ENCODE measurements at regions not wholly inside any gene's neighbourhood (a gene's known extent, or its start where the extent isn't known, plus 50 kb on each side); places are given as distances from the start of the nearest gene placed in this dataset.

DNA sequence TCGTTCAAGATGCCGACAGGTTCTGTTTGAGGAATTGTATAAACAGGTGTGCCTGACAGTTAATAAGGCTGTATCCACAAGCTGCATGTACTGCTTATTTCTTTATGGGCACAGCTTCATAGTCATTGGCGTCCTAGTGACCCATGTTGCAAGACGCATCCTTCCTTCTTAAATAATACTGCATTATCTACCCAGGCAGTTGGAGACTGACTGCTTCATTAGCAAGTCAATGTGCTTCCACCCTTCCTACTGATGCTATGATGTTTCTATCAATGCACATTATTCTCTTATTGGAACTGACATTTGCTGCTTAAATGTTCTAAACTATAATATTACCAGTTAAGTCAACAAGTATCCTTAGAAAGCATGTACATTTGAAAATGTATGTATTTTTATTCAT is 950.0 kb upstream of the MIR17HG start:
- no peak for TF ChIP-seq CTCF (IDR thresholded peaks at IDR 0.05)
- H3K27me3 ChIP-seq = no peaks in the 10 kb centered on the region
- DNase-seq (ENCODE audit: low spot score) = no peak
- no peak overlapping the region for H3K4me3 ChIP-seq
- peaks cover 0 to 13% of the 10 kb centered on the region in 2 donors for H3K9me3 ChIP-seq
- no peaks in the 10 kb centered on the region for H3K4me1 ChIP-seq
- no peak overlapping the region for H3K27ac ChIP-seq
- H3K36me3 ChIP-seq = no peaks in the 10 kb centered on the region

DNA sequence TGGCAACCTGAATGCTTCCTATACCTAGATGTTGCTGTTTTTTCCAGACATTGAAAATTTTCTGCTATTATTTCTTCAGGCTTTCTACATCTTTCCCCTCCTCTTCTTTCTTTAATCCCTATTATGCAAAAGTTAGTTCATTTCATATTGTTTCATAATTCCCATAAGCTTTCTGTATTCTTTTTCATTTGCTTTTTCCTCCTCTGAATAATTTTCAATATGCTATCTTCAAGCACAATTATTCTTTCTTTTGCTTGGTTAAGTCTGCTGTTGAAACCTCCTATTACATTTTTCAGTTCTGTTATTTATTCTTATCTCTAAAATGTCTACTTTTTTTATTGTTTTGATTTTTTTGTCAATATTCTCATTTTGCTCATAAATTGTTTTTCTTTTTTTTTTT is 947.1 kb upstream of the MIR17HG start:
- no peak overlapping the region for H3K27ac ChIP-seq
- H3K27me3 ChIP-seq = no peaks in the 10 kb centered on the region
- H3K4me3 ChIP-seq = no peak overlapping the region
- no peak for DNase-seq (ENCODE audit: low spot score)
- H3K4me1 ChIP-seq = no peaks in the 10 kb centered on the region
- peaks cover 0 to 13% of the 10 kb centered on the region in 2 donors for H3K9me3 ChIP-seq
- TF ChIP-seq CTCF (IDR thresholded peaks at IDR 0.05) = no peak
- H3K36me3 ChIP-seq = no peaks in the 10 kb centered on the region

DNA sequence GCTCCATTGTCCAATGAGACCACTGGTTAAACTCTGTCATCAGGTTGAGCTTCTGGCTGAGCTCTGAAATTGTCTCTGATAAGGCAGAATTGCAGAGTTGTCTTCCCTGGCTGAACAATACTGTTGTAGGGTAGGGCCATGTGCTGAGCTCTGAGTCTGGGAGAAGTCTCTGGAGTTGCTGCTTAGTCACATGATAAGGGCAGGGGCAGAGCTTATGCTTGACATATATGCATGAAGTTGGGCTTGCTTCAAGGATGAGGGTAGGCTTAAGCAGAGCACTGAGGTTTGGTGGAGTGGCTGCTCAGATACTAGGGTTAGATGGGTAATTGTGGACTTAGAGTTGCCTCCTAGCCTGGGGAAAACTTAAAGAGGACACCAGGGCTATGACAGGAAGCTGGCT is 946.3 kb upstream of the MIR17HG start:
- Histone ChIP-seq H3K27ac (no peak overlapping the region), H3K4me1 (no peaks in the 10 kb centered on the region), H3K9me3 (peaks cover 0 to 13% of the 10 kb centered on the region in 2 donors), H3K27me3 (no peaks in the 10 kb centered on the region), H3K36me3 (no peaks in the 10 kb centered on the region), H3K4me3 (no peak overlapping the region)
- no peak for TF ChIP-seq CTCF (IDR thresholded peaks at IDR 0.05)
- no peak for DNase-seq (ENCODE audit: low spot score)

- H3K27me3 ChIP-seq = no peaks in the 10 kb centered on the region
- H3K9me3 ChIP-seq = peaks cover 0 to 13% of the 10 kb centered on the region in 2 donors
- no peak overlapping the region for H3K4me3 ChIP-seq
- no peaks in the 10 kb centered on the region for H3K4me1 ChIP-seq
- DNase-seq (ENCODE audit: low spot score) = no peak
- no peak for TF ChIP-seq CTCF (IDR thresholded peaks at IDR 0.05)
- no peak overlapping the region for H3K27ac ChIP-seq
- H3K36me3 ChIP-seq = no peaks in the 10 kb centered on the region
Observed at GRCh38 chr13:90402102-90402501, 945.4 kb upstream of the MIR17HG start.

- H3K9me3 ChIP-seq = peaks cover 0 to 13% of the 10 kb centered on the region in 2 donors
- H3K4me3 ChIP-seq = no peak overlapping the region
- no peak overlapping the region for H3K27ac ChIP-seq
- no peak for TF ChIP-seq CTCF (IDR thresholded peaks at IDR 0.05)
- no peaks in the 10 kb centered on the region for H3K4me1 ChIP-seq
- no peaks in the 10 kb centered on the region for H3K27me3 ChIP-seq
- DNase-seq (ENCODE audit: low spot score) = no peak
- no peaks in the 10 kb centered on the region for H3K36me3 ChIP-seq
Observed at GRCh38 chr13:90402613-90403012, 944.9 kb upstream of the MIR17HG start.

GRCh38 chr13:90403330-90404082 is 944.0 kb upstream of the MIR17HG start:
- H3K4me3 ChIP-seq = no peak overlapping the region
- H3K27ac ChIP-seq = no peak overlapping the region
- no peaks in the 10 kb centered on the region for H3K27me3 ChIP-seq
- TF ChIP-seq CTCF (IDR thresholded peaks at IDR 0.05) = no peak
- DNase-seq (ENCODE audit: low spot score) = no peak
- no peaks in the 10 kb centered on the region for H3K4me1 ChIP-seq
- H3K9me3 ChIP-seq = peaks cover 0 to 13% of the 10 kb centered on the region in 2 donors
- no peaks in the 10 kb centered on the region for H3K36me3 ChIP-seq

All from right atrium auricular region (tissue), 2 donors.